ENCODE measurements at regions not wholly inside any gene's neighbourhood (a gene's known extent, or its start where the extent isn't known, plus 50 kb on each side); places are given as distances from the start of the nearest gene placed in this dataset.

DNA sequence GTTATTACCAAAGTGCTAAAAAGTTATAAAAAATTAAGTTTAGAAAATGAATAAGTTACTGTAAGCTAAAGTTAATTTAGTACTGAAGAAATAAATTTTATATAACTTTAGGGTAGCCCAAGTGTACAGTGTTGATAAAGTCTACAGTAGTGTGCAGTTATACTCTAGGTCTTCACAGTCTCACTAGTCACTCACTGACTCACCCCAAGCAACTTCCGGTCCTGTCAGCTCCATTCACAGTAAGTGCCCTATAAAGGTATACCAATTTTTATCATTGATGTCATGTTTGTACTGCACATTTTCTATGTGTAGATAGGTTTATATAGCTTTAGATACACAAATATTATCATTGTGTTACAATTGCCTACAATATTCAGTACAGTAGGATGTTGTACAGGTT lies 518.3 kb upstream of the PIK3C3 start:
- 75% methylated on average over 1 of the region's 1 CpG; no CpG with 5 or more reads in 1 of the 2 donors for WGBS, 2 donors (ENCODE audit: low coverage in 1 of 2)
- intact Hi-C loops (cut with DNase I; ENCODE audit: low total_unique reads) (no loop called here), in situ Hi-C loops (cut with MboI; ENCODE audit: low pct_ligation_motif_present in 1 of 4, low pct_unique_long_range_greater_than_20kb in 1 of 4, low sequenced_read_pairs in 3 of 4) (no loop called here)
- Histone ChIP-seq H3K27me3 (no peaks in the 10 kb centered on the region), H3K36me3 (no peaks in the 10 kb centered on the region), H3K4me1 (no peaks in the 10 kb centered on the region), H3K9me3 (no peaks in the 10 kb centered on the region), H3K4me3 (no peak overlapping the region), H3K27ac (no peak overlapping the region)
- no peak for DNase-seq
- no peak for TF ChIP-seq POLR2AphosphoS5 (IDR thresholded peaks at IDR 0.05)

DNA sequence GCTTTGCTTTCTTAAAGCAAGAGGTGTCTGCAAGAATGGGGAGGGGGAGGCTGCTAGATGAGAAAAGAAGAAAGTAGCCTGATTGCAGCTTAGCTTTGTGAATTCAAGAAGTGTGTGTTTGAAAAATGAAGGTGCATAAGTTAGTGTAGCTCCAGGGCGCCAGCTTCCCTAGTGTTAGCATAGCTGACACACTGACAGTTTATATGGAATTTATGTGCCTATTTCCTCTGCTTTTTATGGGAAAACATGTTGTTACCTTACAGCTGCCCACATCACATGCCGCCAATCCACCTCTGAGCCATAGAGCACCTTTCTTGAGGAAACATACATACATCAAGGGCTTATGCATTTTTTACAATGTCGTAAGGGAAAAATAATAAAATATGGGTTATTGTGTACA lies 536.4 kb upstream of the PIK3C3 start:
- no peak overlapping the region for H3K27ac ChIP-seq
- DNase-seq: no peak
- no peaks in the 10 kb centered on the region for H3K4me1 ChIP-seq
- no peak overlapping the region for H3K4me3 ChIP-seq
- intact Hi-C loops (cut with DNase I; ENCODE audit: low total_unique reads) (no loop called here), in situ Hi-C loops (cut with MboI; ENCODE audit: low pct_ligation_motif_present in 1 of 4, low pct_unique_long_range_greater_than_20kb in 1 of 4, low sequenced_read_pairs in 3 of 4) (no loop called here)
- H3K9me3 ChIP-seq: no peaks in the 10 kb centered on the region
- no peaks in the 10 kb centered on the region for H3K36me3 ChIP-seq
- no peak for TF ChIP-seq EP300 (IDR thresholded peaks at IDR 0.05; ENCODE audit: low read depth)
- TF ChIP-seq POLR2A (IDR thresholded peaks at IDR 0.05): no peak
- TF ChIP-seq POLR2AphosphoS5 (IDR thresholded peaks at IDR 0.05): no peak
- TF ChIP-seq, protein P1, sequence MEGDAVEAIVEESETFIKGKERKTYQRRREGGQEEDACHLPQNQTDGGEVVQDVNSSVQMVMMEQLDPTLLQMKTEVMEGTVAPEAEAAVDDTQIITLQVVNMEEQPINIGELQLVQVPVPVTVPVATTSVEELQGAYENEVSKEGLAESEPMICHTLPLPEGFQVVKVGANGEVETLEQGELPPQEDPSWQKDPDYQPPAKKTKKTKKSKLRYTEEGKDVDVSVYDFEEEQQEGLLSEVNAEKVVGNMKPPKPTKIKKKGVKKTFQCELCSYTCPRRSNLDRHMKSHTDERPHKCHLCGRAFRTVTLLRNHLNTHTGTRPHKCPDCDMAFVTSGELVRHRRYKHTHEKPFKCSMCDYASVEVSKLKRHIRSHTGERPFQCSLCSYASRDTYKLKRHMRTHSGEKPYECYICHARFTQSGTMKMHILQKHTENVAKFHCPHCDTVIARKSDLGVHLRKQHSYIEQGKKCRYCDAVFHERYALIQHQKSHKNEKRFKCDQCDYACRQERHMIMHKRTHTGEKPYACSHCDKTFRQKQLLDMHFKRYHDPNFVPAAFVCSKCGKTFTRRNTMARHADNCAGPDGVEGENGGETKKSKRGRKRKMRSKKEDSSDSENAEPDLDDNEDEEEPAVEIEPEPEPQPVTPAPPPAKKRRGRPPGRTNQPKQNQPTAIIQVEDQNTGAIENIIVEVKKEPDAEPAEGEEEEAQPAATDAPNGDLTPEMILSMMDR (IDR thresholded peaks at IDR 0.05): no peak
- 53 to 56% methylated on average over 3 of the region's 3 CpGs for WGBS, 2 donors (ENCODE audit: low coverage in 1 of 2)
- no peaks in the 10 kb centered on the region for H3K27me3 ChIP-seq

DNA sequence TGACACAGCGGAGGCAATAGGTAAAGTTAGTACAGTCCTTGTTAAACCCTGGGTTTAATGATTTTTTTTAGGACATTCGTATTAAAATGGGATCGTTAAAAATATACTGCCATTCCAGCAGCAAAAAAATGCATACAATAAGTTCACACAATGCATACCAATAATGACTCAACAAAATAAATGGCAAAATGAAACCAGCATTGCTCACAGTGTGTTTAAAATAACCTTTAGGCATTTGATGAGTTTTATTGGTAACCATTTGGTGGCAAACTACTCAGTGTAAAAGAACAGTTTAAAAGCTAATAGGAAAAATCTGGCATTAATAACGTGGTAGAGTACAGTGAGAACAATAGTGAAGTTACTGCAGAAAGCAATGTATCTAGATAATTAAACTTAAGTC lies 539.0 kb upstream of the PIK3C3 start:
- H3K4me3 ChIP-seq: no peak overlapping the region
- H3K4me1 ChIP-seq: no peaks in the 10 kb centered on the region
- no peak for DNase-seq
- H3K27ac ChIP-seq: no peak overlapping the region
- intact Hi-C loops (cut with DNase I; ENCODE audit: low total_unique reads): no loop called here
- no peaks in the 10 kb centered on the region for H3K27me3 ChIP-seq
- H3K36me3 ChIP-seq: no peaks in the 10 kb centered on the region
- in situ Hi-C loops (cut with MboI; ENCODE audit: low pct_ligation_motif_present in 1 of 4, low pct_unique_long_range_greater_than_20kb in 1 of 4, low sequenced_read_pairs in 3 of 4): no loop called here
- no peaks in the 10 kb centered on the region for H3K9me3 ChIP-seq
- WGBS, 2 donors (ENCODE audit: low coverage in 1 of 2): 79 to 82% methylated on average over 4 of the region's 4 CpGs
- TF ChIP-seq, protein P1 (IDR thresholded peaks at IDR 0.05): no peak
- TF ChIP-seq POLR2A (IDR thresholded peaks at IDR 0.05) (no peak), POLR2AphosphoS5 (IDR thresholded peaks at IDR 0.05) (no peak), EP300 (IDR thresholded peaks at IDR 0.05; ENCODE audit: low read depth) (no peak)

DNA sequence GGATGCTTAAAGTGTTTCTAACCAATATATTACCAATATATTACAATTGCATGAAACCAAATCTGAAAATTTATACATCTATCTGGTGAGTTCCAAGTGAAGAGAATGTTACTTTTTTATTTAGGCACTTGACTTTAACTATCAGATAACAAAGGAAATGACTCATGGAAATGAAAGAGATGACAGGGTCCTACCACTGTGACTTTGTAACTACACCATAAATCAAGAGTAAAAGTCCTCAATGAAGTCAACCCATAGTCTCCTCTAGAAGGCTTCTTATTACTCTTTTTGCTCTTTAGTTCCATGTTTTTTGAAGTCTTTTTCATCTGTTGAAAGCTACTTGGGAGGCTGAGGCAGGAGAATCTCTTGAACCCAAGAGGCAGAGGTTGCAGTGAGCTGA lies 545.0 kb upstream of the PIK3C3 start:
- Histone ChIP-seq H3K4me3 (no peak overlapping the region), H3K4me1 (no peaks in the 10 kb centered on the region), H3K9me3 (no peaks in the 10 kb centered on the region), H3K27me3 (no peaks in the 10 kb centered on the region), H3K36me3 (no peaks in the 10 kb centered on the region), H3K27ac (no peak overlapping the region)
- DNase-seq: no peak
- in situ Hi-C loops (cut with MboI; ENCODE audit: low pct_ligation_motif_present in 1 of 4, low pct_unique_long_range_greater_than_20kb in 1 of 4, low sequenced_read_pairs in 3 of 4) (no loop called here), intact Hi-C loops (cut with DNase I; ENCODE audit: low total_unique reads) (no loop called here)
- TF ChIP-seq, protein P1 (IDR thresholded peaks at IDR 0.05): no peak
- TF ChIP-seq EP300 (IDR thresholded peaks at IDR 0.05; ENCODE audit: low read depth) (no peak), POLR2A (IDR thresholded peaks at IDR 0.05) (no peak), POLR2AphosphoS5 (IDR thresholded peaks at IDR 0.05) (no peak)

DNA sequence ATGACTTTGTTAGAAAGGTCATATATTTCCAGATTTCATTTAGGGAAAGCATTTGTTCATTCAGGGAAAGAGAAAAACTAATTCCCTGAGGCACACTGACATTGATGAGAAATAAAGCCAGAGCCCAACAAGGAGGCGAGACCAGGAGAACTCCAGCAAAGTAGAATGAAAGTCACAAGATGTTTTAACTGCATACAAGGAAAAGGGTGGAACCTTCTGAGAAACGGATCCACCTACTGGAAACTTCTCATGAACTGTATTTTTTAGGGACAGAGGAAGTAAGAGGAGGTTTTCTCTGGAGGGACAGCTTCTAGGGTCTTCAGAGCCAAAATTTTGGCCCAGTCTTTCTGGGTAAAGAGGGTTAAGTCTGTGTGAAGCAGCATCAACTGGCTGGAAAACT lies 548.2 kb upstream of the PIK3C3 start:
- WGBS, 2 donors (ENCODE audit: low coverage in 1 of 2): 69 to 81% methylated on average over 2 of the region's 2 CpGs
- DNase-seq: no peak
- TF ChIP-seq EP300 (IDR thresholded peaks at IDR 0.05; ENCODE audit: low read depth) (no peak), POLR2AphosphoS5 (IDR thresholded peaks at IDR 0.05) (no peak), POLR2A (IDR thresholded peaks at IDR 0.05) (no peak)
- TF ChIP-seq, protein P1 (IDR thresholded peaks at IDR 0.05): no peak

More for the DNA sequence above, 548.2 kb upstream of the PIK3C3 start:
- Histone ChIP-seq H3K27me3 (no peaks in the 10 kb centered on the region), H3K4me3 (no peak overlapping the region), H3K27ac (no peak overlapping the region), H3K4me1 (no peaks in the 10 kb centered on the region), H3K36me3 (no peaks in the 10 kb centered on the region), H3K9me3 (no peaks in the 10 kb centered on the region)
- in situ Hi-C loops (cut with MboI; ENCODE audit: low pct_ligation_motif_present in 1 of 4, low pct_unique_long_range_greater_than_20kb in 1 of 4, low sequenced_read_pairs in 3 of 4) (no loop called here), intact Hi-C loops (cut with DNase I; ENCODE audit: low total_unique reads) (no loop called here)
